Loucy (cell line): ENCODE measurements at regions not wholly inside any gene's neighbourhood (a gene's known extent, or its start where the extent isn't known, plus 50 kb on each side); places are given as distances from the start of the nearest gene placed in this dataset.

Experiments
- H2AFZ ChIP-seq: fragments of 200-600 bp; sonication (generic); 2 replicates; pipeline ENCODE4 v1.6.0; 2016; ENCODE audit warnings: antibody characterized with exemption, mild to moderate bottlenecking, low read length, moderate library complexity
- H3F3A ChIP-seq: fragments of 200-600 bp; 2 replicates; pipeline ENCODE4 v1.6.0; 2016; ENCODE audit warnings: antibody characterized with exemption, low read depth, mild to moderate bottlenecking
- H3K27me3 ChIP-seq: fragments of 200-600 bp; sonication (generic); 2 replicates; pipeline ENCODE4 v1.6.1; 2014; ENCODE audit warnings: low read length, mild to moderate bottlenecking; ENCODE audit not compliant: insufficient read depth, poor library complexity, severe bottlenecking
- H3K36me3 ChIP-seq: fragments of 200-600 bp; sonication (generic); 2 replicates; pipeline ENCODE4 v1.6.1; 2016; ENCODE audit warnings: low read length; ENCODE audit not compliant: insufficient read depth
- H3K4me1 ChIP-seq: fragments of 200-600 bp; sonication (generic); 2 replicates; pipeline ENCODE4 v1.5.1; 2014; ENCODE audit warnings: low read length, mild to moderate bottlenecking; ENCODE audit not compliant: insufficient read depth, poor library complexity, severe bottlenecking
- H3K4me2 ChIP-seq: fragments of 200-600 bp; sonication (generic); 2 replicates; pipeline ENCODE4 v1.6.0; 2014; ENCODE audit warnings: antibody characterized with exemption, low read length, low read depth, mild to moderate bottlenecking; ENCODE audit not compliant: poor library complexity, severe bottlenecking
- H3K4me3 ChIP-seq: fragments of 200-600 bp; sonication (generic); 2 replicates; pipeline ENCODE4 v1.5.1; 2014; ENCODE audit warnings: low read length, mild to moderate bottlenecking, mixed read lengths; ENCODE audit not compliant: poor library complexity, severe bottlenecking
- H3K79me2 ChIP-seq: fragments of 200-600 bp; sonication (generic); 2 replicates; pipeline ENCODE4 v1.6.1; 2014; ENCODE audit warnings: low read length; ENCODE audit not compliant: insufficient read depth
- H3K9ac ChIP-seq: fragments of 200-600 bp; sonication (generic); 2 replicates; pipeline ENCODE4 v1.6.0; 2014; ENCODE audit warnings: mild to moderate bottlenecking, low read depth, low read length, moderate library complexity; ENCODE audit not compliant: poor library complexity, severe bottlenecking
- H3K9me2 ChIP-seq: fragments of 200-600 bp; sonication (generic); replicated peaks from 2 replicates; pipeline ENCODE4 v1.6.1; 2016; ENCODE audit warnings: low read depth, low read length, mixed read lengths
- H3K9me3 ChIP-seq: fragments of 200-600 bp; sonication (generic); 2 replicates; pipeline ENCODE4 v1.6.1; 2014; ENCODE audit warnings: mild to moderate bottlenecking, antibody characterized with exemption, low read length, low read depth; ENCODE audit not compliant: insufficient read depth
- H4K20me1 ChIP-seq: fragments of 200-600 bp; sonication (generic); 2 replicates; pipeline ENCODE4 v1.6.0; 2014; ENCODE audit warnings: antibody characterized with exemption, low read length, mild to moderate bottlenecking; ENCODE audit not compliant: insufficient read depth, poor library complexity, severe bottlenecking
- CTCF ChIP-seq: fragments of 200-600 bp; sonication (generic); conservative IDR thresholded peaks from 2 replicates; pipeline ENCODE4 v1.5.1; 2014; ENCODE audit warnings: mild to moderate bottlenecking, antibody characterized with exemption, low read length
- EZH2phosphoT487 ChIP-seq: fragments of 200-600 bp; IDR thresholded peaks from 2 replicates; pipeline ENCODE4 v1.6.1; 2018; ENCODE audit warnings: antibody characterized with exemption, mild to moderate bottlenecking, moderate library complexity, borderline replicate concordance

- no peak for TF ChIP-seq CTCF
- TF ChIP-seq EZH2phosphoT487: no peak
- Histone ChIP-seq H3K9me3 (no peaks in the 10 kb centered on the region), H3K4me2 (no peak overlapping the region)
Observed at GRCh38 chr12:66045506-66045905, 85.0 kb downstream of the LLPH start.

GRCh38 chr12:66044731-66045130, 85.8 kb downstream of the LLPH start:
- TF ChIP-seq EZH2phosphoT487 (no peak), CTCF (no peak)
- Histone ChIP-seq H3K9me3 (no peaks in the 10 kb centered on the region), H3K79me2 (no peaks in the 10 kb centered on the region)

More at GRCh38 chr12:66045506-66045905, 85.0 kb downstream of the LLPH start:
- Histone ChIP-seq H2AFZ (no peak overlapping the region), H3F3A (no peaks in the 10 kb centered on the region), H3K9me2 (no peaks in the 10 kb centered on the region), H3K27me3 (no peaks in the 10 kb centered on the region), H3K4me3 (no peak overlapping the region), H3K9ac (no peak overlapping the region), H3K36me3 (no peaks in the 10 kb centered on the region), H3K79me2 (no peaks in the 10 kb centered on the region), H3K4me1 (no peaks in the 10 kb centered on the region), H4K20me1 (no peaks in the 10 kb centered on the region)

GRCh38 chr12:66043035-66043434, 87.5 kb downstream of the LLPH start:
- H3K79me2 ChIP-seq: no peaks in the 10 kb centered on the region
- no peak overlapping the region for H3K9ac ChIP-seq
- H3K27me3 ChIP-seq: no peaks in the 10 kb centered on the region
- no peak overlapping the region for H2AFZ ChIP-seq
- no peaks in the 10 kb centered on the region for H3K4me1 ChIP-seq
- TF ChIP-seq EZH2phosphoT487 (no peak), CTCF (no peak)
- H3K9me3 ChIP-seq: no peaks in the 10 kb centered on the region
- H3K4me3 ChIP-seq: no peak overlapping the region
- H3K4me2 ChIP-seq: no peak overlapping the region
- H4K20me1 ChIP-seq: no peaks in the 10 kb centered on the region
- no peaks in the 10 kb centered on the region for H3F3A ChIP-seq
- no peaks in the 10 kb centered on the region for H3K9me2 ChIP-seq
- no peaks in the 10 kb centered on the region for H3K36me3 ChIP-seq

More at GRCh38 chr12:66044731-66045130, 85.8 kb downstream of the LLPH start:
- H3K4me1 ChIP-seq: no peaks in the 10 kb centered on the region
- no peaks in the 10 kb centered on the region for H3F3A ChIP-seq
- H3K9me2 ChIP-seq: no peaks in the 10 kb centered on the region
- no peak overlapping the region for H3K9ac ChIP-seq
- H3K27me3 ChIP-seq: no peaks in the 10 kb centered on the region
- no peak overlapping the region for H3K4me3 ChIP-seq
- no peak overlapping the region for H3K4me2 ChIP-seq
- H3K36me3 ChIP-seq: no peaks in the 10 kb centered on the region
- no peaks in the 10 kb centered on the region for H4K20me1 ChIP-seq
- no peak overlapping the region for H2AFZ ChIP-seq
